HG03135 (cell line): ENCODE measurements at regions not wholly inside any gene's neighbourhood (a gene's known extent, or its start where the extent isn't known, plus 50 kb on each side); places are given as distances from the start of the nearest gene placed in this dataset.
"Not testable (repeated sequence)": the region's sequence is repeated elsewhere in the genome, so short reads cannot be mapped to it uniquely, and the experiment has no call there.

ENCODE experiments used
- ATAC-seq: cut with Tn5 transposase; IDR thresholded peaks from one replicate; pipeline ENCODE4 v1.9.1; 2021; ENCODE audit warnings: mild to moderate bottlenecking, moderate library complexity; ENCODE audit not compliant: unreplicated experiment

GRCh38 chr11:92594251-92594650 lies 369.6 kb downstream of the FAT3 start:
- no peak for ATAC-seq

DNA sequence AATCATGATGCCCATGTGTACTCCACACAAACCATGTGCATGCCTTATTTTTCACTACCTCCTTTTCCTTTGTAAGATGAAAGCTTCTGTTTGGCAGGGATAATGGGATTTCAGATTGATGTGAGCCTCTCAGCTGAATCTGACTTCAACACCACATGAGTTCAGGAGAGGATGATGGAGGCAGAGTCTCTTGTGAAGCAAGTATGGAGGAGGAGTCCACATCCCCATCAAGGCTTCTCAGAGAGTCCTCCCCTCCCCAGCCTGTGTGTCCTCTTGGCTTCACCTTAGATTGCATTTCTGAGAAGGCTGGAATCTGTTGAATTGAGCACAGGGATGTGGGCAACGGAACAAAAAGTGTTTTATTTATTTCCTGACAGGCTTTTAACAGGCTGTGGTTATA lies 370.4 kb downstream of the FAT3 start:
- ATAC-seq = no peak

GRCh38 chr11:92596596-92597317 lies 372.1 kb downstream of the FAT3 start:
- ATAC-seq = no peak

- no peak for ATAC-seq
Observed at GRCh38 chr11:92601048-92601447, 368.4 kb upstream of the MTNR1B start.

DNA sequence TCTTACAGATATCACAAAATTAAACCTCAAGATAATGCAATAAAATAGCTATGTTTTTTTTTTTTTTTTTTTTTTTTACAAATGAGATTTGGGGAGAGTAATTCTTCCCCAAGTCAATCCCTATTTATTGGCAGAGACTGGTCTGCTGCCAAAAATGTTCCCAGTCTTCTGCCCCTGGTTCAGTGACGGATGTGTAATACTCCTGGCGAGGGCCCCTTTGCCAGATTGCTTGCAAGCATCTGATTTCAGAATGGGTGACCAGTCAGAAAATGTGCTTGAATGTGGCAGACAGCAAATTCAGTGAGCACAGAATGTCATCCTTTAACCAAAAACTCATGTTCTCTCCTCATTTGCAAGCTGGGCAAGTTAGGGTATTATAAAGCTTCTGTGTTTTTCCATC lies 363.8 kb upstream of the MTNR1B start:
- ATAC-seq = no peak

- ATAC-seq = no peak
Observed at GRCh38 chr11:92607969-92608722, 361.3 kb upstream of the MTNR1B start.

DNA sequence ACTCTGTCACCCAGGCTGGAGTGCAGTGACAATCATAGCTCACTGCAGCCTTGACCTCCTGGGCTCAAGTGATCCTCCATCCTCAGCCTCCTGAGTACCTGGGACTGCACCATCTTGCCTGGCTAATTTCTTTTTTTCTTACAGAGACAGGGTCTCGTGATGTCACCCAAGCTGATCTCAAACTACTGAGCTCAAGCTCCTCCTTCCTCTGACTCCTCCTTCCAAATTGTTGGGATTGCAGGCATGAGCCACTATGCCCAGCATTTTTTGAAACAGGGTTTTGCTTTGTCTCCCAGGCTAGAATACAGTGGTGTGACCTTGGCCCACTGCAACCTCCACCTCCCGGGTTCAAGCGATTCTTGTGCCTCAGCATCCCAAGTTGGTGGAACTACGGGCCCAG lies 358.3 kb upstream of the MTNR1B start:
- no peak for ATAC-seq

DNA sequence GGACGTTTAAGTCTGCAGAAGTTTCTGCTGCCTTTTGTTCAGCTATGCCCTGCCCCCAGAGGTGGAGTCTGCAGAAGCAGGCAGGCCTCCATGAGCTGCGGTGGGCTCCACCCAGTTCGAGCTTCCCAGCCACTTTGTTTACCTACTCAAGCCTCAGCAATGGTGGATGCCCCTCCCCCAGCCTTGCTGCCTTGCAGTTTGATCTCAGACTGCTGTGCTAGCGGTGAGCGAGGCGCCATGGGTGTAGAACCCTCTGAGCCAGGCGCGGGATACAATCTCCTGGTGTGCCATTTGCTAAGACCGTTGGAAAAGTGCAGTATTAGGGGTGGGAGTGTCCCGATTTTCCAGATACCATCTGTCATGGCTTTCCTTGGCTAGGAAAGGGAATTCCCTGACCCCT lies 351.4 kb upstream of the MTNR1B start:
- not testable (repeated sequence) for ATAC-seq

- no peak for ATAC-seq
Observed at GRCh38 chr11:92623055-92623454, 346.4 kb upstream of the MTNR1B start.

GRCh38 chr11:92625894-92626293 lies 343.6 kb upstream of the MTNR1B start:
- no peak for ATAC-seq

GRCh38 chr11:92626624-92627023 lies 342.8 kb upstream of the MTNR1B start:
- ATAC-seq = no peak

DNA sequence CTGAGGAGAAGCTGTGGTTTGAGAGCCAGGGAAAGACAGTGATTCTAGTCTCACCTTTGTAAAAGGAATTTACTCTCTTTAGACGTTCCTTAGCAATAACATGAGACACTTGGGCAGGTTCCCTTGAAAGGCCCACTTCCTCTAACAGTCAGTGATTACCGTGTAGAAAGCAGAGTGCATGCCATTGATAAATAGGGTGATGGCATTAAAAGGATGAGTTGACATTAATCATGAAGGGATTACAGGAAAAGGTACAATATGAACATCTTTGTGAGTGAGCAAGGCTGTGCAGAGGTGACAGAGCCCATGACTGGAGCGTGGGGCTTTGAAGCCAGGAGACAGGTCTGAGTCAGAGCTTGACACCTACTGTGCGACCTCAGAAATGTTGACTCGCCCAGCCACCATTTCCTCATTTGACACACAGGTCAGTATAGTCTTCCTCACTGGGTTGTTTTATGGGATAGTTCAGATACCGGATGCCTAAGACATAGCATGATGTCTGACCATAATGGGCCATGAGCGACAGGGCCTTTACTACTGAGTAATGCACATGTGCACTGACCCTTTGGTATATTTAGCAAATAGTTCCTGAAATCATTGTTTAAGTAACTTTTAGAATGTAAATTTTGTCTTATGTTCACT lies 341.7 kb upstream of the MTNR1B start:
- no peak for ATAC-seq

DNA sequence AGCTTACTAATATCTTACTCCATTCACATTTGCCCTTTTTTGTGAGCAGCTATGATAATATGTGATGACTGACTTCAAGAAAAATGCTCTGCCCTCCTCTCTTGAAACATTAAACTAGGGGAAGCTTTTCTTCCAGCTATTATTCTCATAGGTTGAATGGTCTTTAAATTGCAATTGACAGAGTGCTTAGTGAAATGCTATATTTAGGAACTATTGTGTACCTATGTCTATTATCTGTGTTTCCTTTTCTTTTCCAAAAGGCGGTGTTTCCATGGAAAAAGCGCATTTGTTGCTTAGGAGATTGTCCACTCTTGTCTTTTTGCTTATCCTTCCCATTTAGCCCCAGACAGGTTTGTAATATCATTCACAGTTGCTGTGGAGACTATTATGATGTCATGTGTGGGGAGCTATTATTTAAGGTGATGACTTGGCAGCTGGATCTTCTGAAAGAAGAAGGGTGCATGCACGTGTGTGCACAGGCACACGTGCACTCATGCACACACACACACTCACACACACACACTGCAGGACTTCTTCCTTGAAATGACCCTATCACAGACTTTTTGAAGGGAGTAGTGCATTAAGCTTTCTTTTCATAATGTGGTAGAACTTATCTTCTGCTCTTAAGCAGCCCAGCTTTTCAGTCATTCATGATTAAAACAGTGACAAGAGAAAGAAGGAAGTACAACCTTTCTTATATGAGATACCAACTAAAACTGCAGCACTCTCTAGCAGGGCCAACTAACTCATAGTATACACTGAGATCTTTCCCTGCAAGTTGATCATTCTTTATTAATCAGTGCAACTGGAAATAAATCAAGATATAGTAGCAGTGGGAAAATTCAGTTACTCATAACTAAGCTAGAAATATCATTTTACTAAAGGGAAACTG lies 340.8 kb upstream of the MTNR1B start:
- no peak for ATAC-seq

DNA sequence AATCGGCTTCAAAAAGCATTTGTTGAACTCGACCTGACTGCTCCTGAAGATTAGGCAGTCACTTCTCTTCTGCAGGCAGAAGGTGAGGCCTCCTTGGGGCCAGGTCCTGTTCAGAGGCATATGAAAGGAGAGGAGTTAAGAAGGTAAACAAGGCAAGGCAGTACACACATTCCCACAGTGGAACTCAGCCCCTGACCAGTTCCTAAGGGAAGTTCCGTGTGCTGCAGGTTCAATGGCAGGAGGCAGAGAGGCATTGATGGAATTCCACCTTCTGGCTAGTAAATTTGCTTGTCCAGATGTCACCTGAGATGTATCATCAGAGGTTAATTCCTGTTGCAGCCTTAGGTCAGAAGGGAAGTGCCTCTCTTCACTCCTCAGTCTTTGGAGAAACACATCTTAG lies 337.0 kb upstream of the MTNR1B start:
- ATAC-seq = no peak

- no peak for ATAC-seq
Observed at GRCh38 chr11:92633820-92634219, 335.6 kb upstream of the MTNR1B start.

GRCh38 chr11:92636543-92637188 lies 332.8 kb upstream of the MTNR1B start:
- no peak for ATAC-seq

DNA sequence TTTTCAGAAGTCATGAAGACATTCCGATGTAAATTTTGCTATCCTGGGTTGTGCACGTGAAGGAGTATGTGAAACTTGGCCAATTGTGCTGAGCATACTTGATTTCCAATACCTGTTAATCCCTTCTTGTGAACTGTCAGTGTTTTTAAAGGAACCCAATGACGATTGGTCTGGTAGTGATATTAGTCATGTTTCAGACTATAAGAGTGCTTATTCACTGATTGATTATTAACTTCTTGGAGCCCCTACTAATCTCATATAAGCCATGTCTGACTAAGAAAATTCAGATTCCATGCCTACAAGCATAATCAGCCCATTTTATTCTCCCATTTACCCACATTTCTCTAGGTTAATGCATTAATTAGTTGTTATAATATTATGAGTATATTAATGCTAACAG lies 330.8 kb upstream of the MTNR1B start:
- ATAC-seq = no peak

- ATAC-seq = no peak
Observed at GRCh38 chr11:92642177-92642931, 327.1 kb upstream of the MTNR1B start.

DNA sequence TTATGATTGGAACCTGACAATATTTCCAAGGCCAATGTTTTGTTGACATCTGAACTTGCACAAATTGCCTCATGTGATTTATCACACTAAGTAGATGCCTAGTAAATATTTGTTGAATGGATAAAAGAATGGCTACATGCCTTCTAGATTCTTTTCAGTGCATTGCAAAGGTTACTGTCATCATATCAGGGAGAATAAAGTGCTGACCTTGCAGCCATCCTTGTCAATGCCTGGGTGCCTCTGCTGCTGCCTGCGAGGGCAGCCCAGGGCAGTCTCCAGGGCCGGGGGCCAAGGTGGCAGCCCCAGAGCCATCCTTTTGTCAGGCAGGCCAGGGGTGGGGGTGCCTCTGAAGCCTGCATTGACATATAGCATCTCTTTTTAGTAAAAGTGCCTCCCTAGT lies 325.6 kb upstream of the MTNR1B start:
- no peak for ATAC-seq
